ENCODE measurements at regions not wholly inside any gene's neighbourhood (a gene's known extent, or its start where the extent isn't known, plus 50 kb on each side); places are given as distances from the start of the nearest gene placed in this dataset.
"Not testable (repeated sequence)": the region's sequence is repeated elsewhere in the genome, so short reads cannot be mapped to it uniquely, and the experiment has no call there.

- peak; percentile 92 for DNase-seq
These were observed 212.4 kb downstream of the OPA1 start for GRCh38 chr3:193805448-193805847.

- no peak for DNase-seq
These were observed 215.3 kb downstream of the OPA1 start for GRCh38 chr3:193808317-193808716.

GRCh38 chr3:193809106-193809505 is 216.1 kb downstream of the OPA1 start:
- DNase-seq: no peak

- DNase-seq: no peak
These were observed 219.2 kb downstream of the OPA1 start for GRCh38 chr3:193812078-193812725.

- no peak for DNase-seq
These were observed 219.9 kb downstream of the OPA1 start for GRCh38 chr3:193812791-193813500.

GRCh38 chr3:193813501-193813830 is 220.5 kb downstream of the OPA1 start:
- no peak for DNase-seq

GRCh38 chr3:193814166-193814892 is 221.3 kb downstream of the OPA1 start:
- DNase-seq: no peak

GRCh38 chr3:193815246-193816027 is 222.4 kb downstream of the OPA1 start:
- no peak for DNase-seq

- no peak for DNase-seq
These were observed 223.0 kb downstream of the OPA1 start for GRCh38 chr3:193816028-193816395.

- no peak for DNase-seq
These were observed 223.8 kb downstream of the OPA1 start for GRCh38 chr3:193816656-193817311.

GRCh38 chr3:193819117-193820010 is 226.4 kb downstream of the OPA1 start:
- DNase-seq: no peak

GRCh38 chr3:193821151-193821668 is 228.2 kb downstream of the OPA1 start:
- DNase-seq: no peak

GRCh38 chr3:193822492-193823212 is 229.6 kb downstream of the OPA1 start:
- DNase-seq: peak; percentile 27

- DNase-seq: not testable (repeated sequence)
These were observed 230.2 kb downstream of the OPA1 start for GRCh38 chr3:193823213-193823605.

- no peak for DNase-seq
These were observed 231.4 kb downstream of the OPA1 start for GRCh38 chr3:193824365-193824764.

GRCh38 chr3:193825617-193826016 is 232.6 kb downstream of the OPA1 start:
- DNase-seq: no peak

- peak; percentile 57 for DNase-seq
These were observed 233.3 kb downstream of the OPA1 start for GRCh38 chr3:193826159-193826795.

- no peak for DNase-seq
These were observed 234.1 kb downstream of the OPA1 start for GRCh38 chr3:193827040-193827669.

- no peak for DNase-seq
These were observed 234.9 kb downstream of the OPA1 start for GRCh38 chr3:193827871-193828270.

- DNase-seq: no peak
These were observed 235.5 kb downstream of the OPA1 start for GRCh38 chr3:193828477-193828876.
